ENCODE measurements at regions not wholly inside any gene's neighbourhood (a gene's known extent, or its start where the extent isn't known, plus 50 kb on each side); places are given as distances from the start of the nearest gene placed in this dataset.

DNA sequence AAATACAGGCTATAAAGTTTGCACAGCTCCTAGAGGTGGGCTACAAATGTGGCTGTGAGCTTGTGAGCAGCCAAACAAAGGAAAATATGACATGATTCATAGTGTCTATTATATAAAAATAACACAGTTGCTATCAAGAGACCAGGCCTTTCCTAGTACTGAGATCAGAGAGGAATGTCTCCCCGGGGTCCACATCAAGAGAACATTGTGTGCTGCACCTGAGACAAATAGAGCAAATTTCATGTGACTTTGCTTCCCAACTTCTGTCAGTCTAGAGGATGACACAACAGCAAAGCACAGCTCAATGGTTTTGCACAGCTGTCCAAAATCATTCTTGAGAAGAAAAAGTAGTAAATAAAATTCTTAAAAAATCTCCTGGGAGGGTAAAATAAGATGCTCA is 297.5 kb upstream of the PRKD1 start:
- no peak for TF ChIP-seq POLR2A (IDR thresholded peaks at IDR 0.05)
- TF ChIP-seq CTCF (IDR thresholded peaks at IDR 0.05), result no peak
